Peyer's patch (tissue), 4 donors: ENCODE measurements at regions not wholly inside any gene's neighbourhood (a gene's known extent, or its start where the extent isn't known, plus 50 kb on each side); places are given as distances from the start of the nearest gene placed in this dataset.

Experiments
- DNase-seq, 3 donors: peaks; one replicate each; pipeline ENCODE4 v3.0.0-alpha.2; 2017 to 2019
- H3K27ac ChIP-seq, 4 donors: fragments of 200-600 bp; sonication (generic); one replicate each; pipeline ENCODE4 v1.5.1; 2016 to 2019
- H3K27me3 ChIP-seq, 2 donors: fragments of 200-600 bp; sonication (generic); one replicate each; pipeline ENCODE4 v1.5.1; 2019
- H3K36me3 ChIP-seq, 3 donors: fragments of 200-600 bp; sonication (generic); one replicate each; pipeline ENCODE4 v1.5.1; 2016 to 2019
- H3K4me1 ChIP-seq, 4 donors: fragments of 200-600 bp; sonication (generic); one replicate each; pipeline ENCODE4 v1.5.1; 2016 to 2019
- H3K4me3 ChIP-seq, 4 donors: fragments of 200-600 bp; sonication (generic); 1 replicate in 3 of 4; 2 replicates in 1 of 4; pipeline ENCODE4 v1.5.1; 2016 to 2019; ENCODE audit warnings: mild to moderate bottlenecking in 1 of 4
- H3K9me3 ChIP-seq, 4 donors: fragments of 200-600 bp; sonication (generic); one replicate each; pipeline ENCODE4 v1.5.1; 2016 to 2019; ENCODE audit warnings: mild to moderate bottlenecking in 1 of 4
- POLR2A ChIP-seq, 2 donors: fragments of 450-650 bp; IDR thresholded peaks; one replicate each; pipeline ENCODE4 v1.5.1; 2017; ENCODE audit warnings: antibody characterized with exemption in 2 of 2, mild to moderate bottlenecking in 2 of 2, moderate library complexity in 2 of 2
- TF ChIP-seq, protein P1 (sequence below), 6 experiments: fragments of 450-650 bp in 4 of 6; fragments of 200-600 bp in 2 of 6; sonication (generic) in 1 of 6; IDR thresholded peaks; one replicate each; pipeline ENCODE4 v1.5.1; 2017 to 2019; ENCODE audit warnings: antibody characterized with exemption in 6 of 6, mild to moderate bottlenecking in 3 of 6, moderate library complexity in 1 of 6

DNA sequence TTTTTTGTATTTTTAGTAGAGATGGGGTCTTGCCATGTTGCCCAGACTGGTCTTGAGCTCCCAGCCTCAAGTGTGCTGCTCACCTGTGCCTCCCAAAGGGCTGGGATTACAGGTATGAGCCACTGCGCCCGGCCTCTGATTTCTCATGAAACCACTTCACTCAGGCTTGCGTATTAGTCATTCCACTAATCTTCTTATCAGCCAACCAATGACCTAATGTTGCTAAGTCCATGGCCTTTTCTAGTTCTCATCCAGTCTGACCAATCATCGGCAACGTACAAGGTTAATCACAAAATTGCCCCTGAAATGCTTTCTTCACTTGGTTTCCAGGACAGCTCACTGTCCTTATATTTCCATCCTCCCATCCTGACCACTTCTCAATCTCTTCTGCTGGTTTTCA lies 605.3 kb upstream of the SLC10A2 start:
- Histone ChIP-seq H3K27me3 (no peaks in the 10 kb centered on the region), H3K4me1 (no peaks in the 10 kb centered on the region), H3K4me3 (no peak overlapping the region), H3K27ac (no peak overlapping the region), H3K36me3 (no peaks in the 10 kb centered on the region), H3K9me3 (no peaks in the 10 kb centered on the region)
- TF ChIP-seq, protein P1, sequence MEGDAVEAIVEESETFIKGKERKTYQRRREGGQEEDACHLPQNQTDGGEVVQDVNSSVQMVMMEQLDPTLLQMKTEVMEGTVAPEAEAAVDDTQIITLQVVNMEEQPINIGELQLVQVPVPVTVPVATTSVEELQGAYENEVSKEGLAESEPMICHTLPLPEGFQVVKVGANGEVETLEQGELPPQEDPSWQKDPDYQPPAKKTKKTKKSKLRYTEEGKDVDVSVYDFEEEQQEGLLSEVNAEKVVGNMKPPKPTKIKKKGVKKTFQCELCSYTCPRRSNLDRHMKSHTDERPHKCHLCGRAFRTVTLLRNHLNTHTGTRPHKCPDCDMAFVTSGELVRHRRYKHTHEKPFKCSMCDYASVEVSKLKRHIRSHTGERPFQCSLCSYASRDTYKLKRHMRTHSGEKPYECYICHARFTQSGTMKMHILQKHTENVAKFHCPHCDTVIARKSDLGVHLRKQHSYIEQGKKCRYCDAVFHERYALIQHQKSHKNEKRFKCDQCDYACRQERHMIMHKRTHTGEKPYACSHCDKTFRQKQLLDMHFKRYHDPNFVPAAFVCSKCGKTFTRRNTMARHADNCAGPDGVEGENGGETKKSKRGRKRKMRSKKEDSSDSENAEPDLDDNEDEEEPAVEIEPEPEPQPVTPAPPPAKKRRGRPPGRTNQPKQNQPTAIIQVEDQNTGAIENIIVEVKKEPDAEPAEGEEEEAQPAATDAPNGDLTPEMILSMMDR (IDR thresholded peaks at IDR 0.05), result no peak
- no peak for TF ChIP-seq POLR2A (IDR thresholded peaks at IDR 0.05)
- DNase-seq, result no peak

DNA sequence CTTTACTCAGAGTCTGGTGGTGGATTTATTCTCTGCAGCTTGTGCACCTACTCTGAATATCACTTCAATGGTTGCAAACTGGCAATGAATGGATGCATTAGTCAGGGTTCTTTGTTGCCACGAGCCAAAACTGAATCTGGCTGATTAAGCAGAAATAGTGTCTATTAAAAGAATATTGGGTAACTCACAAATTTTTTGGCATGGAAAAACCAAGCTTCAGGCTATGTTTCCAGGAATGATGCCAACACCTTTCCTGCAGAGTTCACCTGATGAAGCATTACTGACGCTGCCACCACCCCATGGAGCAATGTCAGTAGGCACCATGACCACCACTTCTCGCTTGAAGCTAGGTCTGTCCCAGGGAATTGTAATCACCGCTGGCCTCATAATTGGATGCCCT lies 597.8 kb upstream of the SLC10A2 start:
- Histone ChIP-seq H3K27me3 (no peaks in the 10 kb centered on the region), H3K4me1 (no peaks in the 10 kb centered on the region), H3K4me3 (no peak overlapping the region), H3K27ac (no peak overlapping the region), H3K36me3 (no peaks in the 10 kb centered on the region), H3K9me3 (no peaks in the 10 kb centered on the region)
- TF ChIP-seq, protein P1 (IDR thresholded peaks at IDR 0.05), result no peak
- DNase-seq, result no peak

DNA sequence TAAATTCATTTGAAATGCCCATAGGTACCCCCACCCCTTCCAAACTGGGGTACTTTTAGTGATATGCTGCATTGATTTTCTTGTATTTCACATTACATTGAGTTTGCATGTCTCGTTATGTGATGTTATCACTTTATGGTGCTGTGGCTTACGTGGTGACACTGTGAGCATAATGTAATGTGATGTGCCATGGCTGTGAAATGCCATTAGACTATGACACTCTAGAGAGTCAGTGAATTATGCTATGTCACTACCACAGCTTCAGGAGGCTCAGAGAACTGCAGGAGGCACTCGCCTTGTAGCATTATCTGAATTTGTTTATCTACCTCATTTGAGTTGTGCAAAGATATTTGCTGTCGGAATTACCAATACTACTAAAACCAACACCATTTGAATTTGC lies 590.1 kb upstream of the SLC10A2 start:
- TF ChIP-seq, protein P1 (IDR thresholded peaks at IDR 0.05), result no peak
- TF ChIP-seq POLR2A (IDR thresholded peaks at IDR 0.05), result no peak
- no peaks in the 10 kb centered on the region for H3K36me3 ChIP-seq
- H3K4me3 ChIP-seq, result no peak overlapping the region
- H3K9me3 ChIP-seq, result no peaks in the 10 kb centered on the region
- H3K27ac ChIP-seq, result no peak overlapping the region
- no peaks in the 10 kb centered on the region for H3K4me1 ChIP-seq
- DNase-seq, result no peak
- H3K27me3 ChIP-seq, result no peaks in the 10 kb centered on the region

DNA sequence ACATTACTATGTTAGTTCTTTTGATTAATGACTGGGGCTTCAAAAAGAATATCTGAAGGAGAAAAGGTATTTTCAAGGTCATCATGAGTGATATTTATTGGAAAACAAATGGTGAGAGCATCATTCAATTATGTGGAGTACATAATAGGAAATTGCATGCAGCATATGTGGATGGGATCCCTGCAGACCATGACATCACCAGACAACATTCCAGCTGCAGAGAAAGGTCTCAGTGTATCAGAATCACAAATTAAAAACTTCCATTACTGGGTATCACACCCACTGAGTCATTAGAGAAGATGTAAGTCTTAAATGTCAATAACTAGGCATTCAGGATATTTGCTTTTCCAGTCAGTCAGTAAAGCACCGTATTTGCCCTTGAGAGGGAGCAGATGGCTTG lies 574.4 kb upstream of the SLC10A2 start:
- no peaks in the 10 kb centered on the region for H3K4me1 ChIP-seq
- DNase-seq, result no peak
- no peaks in the 10 kb centered on the region for H3K9me3 ChIP-seq
- H3K27ac ChIP-seq, result no peak overlapping the region
- H3K27me3 ChIP-seq, result no peaks in the 10 kb centered on the region
- no peak overlapping the region for H3K4me3 ChIP-seq
- TF ChIP-seq, protein P1 (IDR thresholded peaks at IDR 0.05), result no peak
- no peak for TF ChIP-seq POLR2A (IDR thresholded peaks at IDR 0.05)
- no peaks in the 10 kb centered on the region for H3K36me3 ChIP-seq

DNA sequence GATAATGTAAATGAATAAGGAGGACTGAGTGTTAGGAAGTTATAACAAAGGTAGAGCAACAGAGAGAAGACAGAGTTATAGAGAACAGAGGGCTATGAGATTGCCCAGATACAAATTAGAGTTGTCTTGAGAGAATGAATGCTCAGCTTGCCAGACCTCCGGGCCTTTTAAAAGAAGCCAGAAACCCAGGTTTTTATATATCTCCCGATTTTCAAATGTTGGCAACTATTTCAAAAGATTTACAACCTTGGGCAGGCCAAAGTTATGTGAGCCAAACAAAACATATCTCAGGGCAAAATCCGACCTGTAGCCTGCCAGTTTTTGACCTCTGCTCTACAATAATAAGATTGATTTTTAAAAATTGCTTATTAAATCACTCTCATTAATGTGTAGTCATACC lies 573.1 kb upstream of the SLC10A2 start:
- no peak for DNase-seq
- Histone ChIP-seq H3K4me3 (no peak overlapping the region), H3K4me1 (no peaks in the 10 kb centered on the region), H3K27me3 (no peaks in the 10 kb centered on the region), H3K36me3 (no peaks in the 10 kb centered on the region), H3K9me3 (no peaks in the 10 kb centered on the region), H3K27ac (no peak overlapping the region)
- TF ChIP-seq, protein P1 (IDR thresholded peaks at IDR 0.05), result no peak
- no peak for TF ChIP-seq POLR2A (IDR thresholded peaks at IDR 0.05)

DNA sequence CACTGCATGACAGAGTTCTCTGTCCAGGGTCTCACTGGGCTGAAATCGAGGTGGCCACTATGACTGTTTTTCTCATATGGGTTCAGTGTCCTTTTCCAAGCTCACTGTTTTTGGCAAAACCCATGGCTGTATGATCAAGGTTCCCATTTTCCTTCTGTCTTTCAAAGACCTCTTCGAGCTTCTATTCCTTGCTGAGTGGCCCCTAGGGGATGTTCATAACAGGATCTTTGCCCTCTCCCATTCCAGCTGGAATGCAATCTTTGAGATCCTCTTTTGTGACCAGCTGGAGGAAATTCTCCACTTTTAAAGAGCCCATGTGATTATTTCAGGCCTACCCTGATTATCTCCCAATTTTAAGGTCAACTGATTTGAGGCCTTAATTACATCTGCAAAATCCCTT lies 572.5 kb upstream of the SLC10A2 start:
- H3K36me3 ChIP-seq, result no peaks in the 10 kb centered on the region
- no peaks in the 10 kb centered on the region for H3K27me3 ChIP-seq
- H3K27ac ChIP-seq, result no peak overlapping the region
- no peaks in the 10 kb centered on the region for H3K4me1 ChIP-seq
- DNase-seq, result no peak
- no peak overlapping the region for H3K4me3 ChIP-seq
- no peaks in the 10 kb centered on the region for H3K9me3 ChIP-seq
- no peak for TF ChIP-seq POLR2A (IDR thresholded peaks at IDR 0.05)
- TF ChIP-seq, protein P1 (IDR thresholded peaks at IDR 0.05), result no peak
